ENCODE measurements at regions not wholly inside any gene's neighbourhood (a gene's known extent, or its start where the extent isn't known, plus 50 kb on each side); places are given as distances from the start of the nearest gene placed in this dataset.

GRCh38 chr13:84821261-84821660 is 939.0 kb upstream of the SLITRK1 start:
- H3K36me3 ChIP-seq (ENCODE audit: control insufficient read depth in 2 of 2, insufficient read depth in 2 of 2, low read length in 1 of 2), result no peaks in the 10 kb centered on the region
- TF ChIP-seq RFX5 (IDR thresholded peaks at IDR 0.05; ENCODE audit: low read depth, low read length) (no peak), ZNF384 (IDR thresholded peaks at IDR 0.05; ENCODE audit: borderline replicate concordance, low read depth, low read length) (no peak), ZBED1 (IDR thresholded peaks at IDR 0.05; ENCODE audit: borderline replicate concordance) (no peak), CHD2 (IDR thresholded peaks at IDR 0.05; ENCODE audit: borderline replicate concordance, low read depth, low read length) (no peak), ATF7 (IDR thresholded peaks at IDR 0.05; ENCODE audit: low read depth) (no peak), CEBPB (IDR thresholded peaks at IDR 0.05; ENCODE audit: borderline replicate concordance in 1 of 2, low read depth in 2 of 2, low read length in 2 of 2) (no peak), STAT3 (IDR thresholded peaks at IDR 0.05; ENCODE audit: low read depth, low read length) (no peak)
- no peak overlapping the region for H3K9ac ChIP-seq (ENCODE audit: control insufficient read depth, insufficient read depth, low read length)
- H3K4me1 ChIP-seq (ENCODE audit: control insufficient read depth, insufficient read depth, low read length), result no peaks in the 10 kb centered on the region
- intact Hi-C loops (cut with micrococcal nuclease; ENCODE audit: unreplicated experiment) (no loop called here), in situ Hi-C loops (cut with MboI) (no loop called here)
- H2AFZ ChIP-seq (ENCODE audit: control insufficient read depth, low read depth, low read length), result no peak overlapping the region
- 19% methylated on average over 3 of the region's 3 CpGs for WGBS (ENCODE audit: insufficient coverage, insufficient replicate concordance, low lambda C conversion rate, missing lambda C conversion rate)
- H3K9me3 ChIP-seq (replicated peaks; ENCODE audit: control insufficient read depth, insufficient read depth, low read length), result no peaks in the 10 kb centered on the region
- ChIA-PET SMC1A (ENCODE audit: uncharacterized antibody, unreplicated experiment) (no interaction called here), POLR2A (no interaction called here), CTCF (no interaction called here), RAD21 (ENCODE audit: unreplicated experiment) (no interaction called here)
- FAIRE-seq (no peak), ATAC-seq (no peak), DNase-seq (ENCODE audit: low read depth, low spot score) (no peak)
- H3K79me2 ChIP-seq (ENCODE audit: control insufficient read depth, insufficient read depth, low read length), result no peaks in the 10 kb centered on the region
- no peaks in the 10 kb centered on the region for H4K20me1 ChIP-seq (ENCODE audit: control insufficient read depth, insufficient read depth)
- H3K27ac ChIP-seq (ENCODE audit: control insufficient read depth, insufficient read depth), result no peak overlapping the region
- H3K4me2 ChIP-seq (ENCODE audit: control insufficient read depth, insufficient read depth), result no peak overlapping the region
- H3K4me3 ChIP-seq, result no peak overlapping the region
- H3K27me3 ChIP-seq (replicated peaks in 1 of 2; ENCODE audit: control insufficient read depth in 2 of 2, insufficient read depth in 2 of 2, low read length in 1 of 2), result no peaks in the 10 kb centered on the region
- BruUV-seq (replicated peaks), result no TSS peak

- Histone ChIP-seq H3K9ac (ENCODE audit: control insufficient read depth, insufficient read depth, low read length) (no peak overlapping the region), H3K4me2 (ENCODE audit: control insufficient read depth, insufficient read depth) (no peak overlapping the region), H4K20me1 (ENCODE audit: control insufficient read depth, insufficient read depth) (no peaks in the 10 kb centered on the region), H3K9me3 (replicated peaks; ENCODE audit: control insufficient read depth, insufficient read depth, low read length) (no peaks in the 10 kb centered on the region), H3K4me3 (no peak overlapping the region), H3K79me2 (ENCODE audit: control insufficient read depth, insufficient read depth, low read length) (no peaks in the 10 kb centered on the region), H3K27me3 (replicated peaks in 1 of 2; ENCODE audit: control insufficient read depth in 2 of 2, insufficient read depth in 2 of 2, low read length in 1 of 2) (no peaks in the 10 kb centered on the region), H3K27ac (ENCODE audit: control insufficient read depth, insufficient read depth) (no peak overlapping the region), H2AFZ (ENCODE audit: control insufficient read depth, low read depth, low read length) (no peak overlapping the region), H3K4me1 (ENCODE audit: control insufficient read depth, insufficient read depth, low read length) (no peaks in the 10 kb centered on the region), H3K36me3 (ENCODE audit: control insufficient read depth in 2 of 2, insufficient read depth in 2 of 2, low read length in 1 of 2) (no peaks in the 10 kb centered on the region)
- CTCF ChIA-PET, result no interaction called here
- ATAC-seq (no peak), DNase-seq (ENCODE audit: low read depth, low spot score) (no peak), FAIRE-seq (no peak)
- BruUV-seq (replicated peaks), result no TSS peak
- WGBS (ENCODE audit: insufficient coverage, insufficient replicate concordance, low lambda C conversion rate, missing lambda C conversion rate), result 12% methylated on average over 4 of the region's 4 CpGs
- in situ Hi-C loops (cut with MboI) (no loop called here), intact Hi-C loops (cut with micrococcal nuclease; ENCODE audit: unreplicated experiment) (no loop called here)
- POLR2A ChIA-PET, result no interaction called here
- SMC1A ChIA-PET (ENCODE audit: uncharacterized antibody, unreplicated experiment), result no interaction called here
- RAD21 ChIA-PET (ENCODE audit: unreplicated experiment), result no interaction called here
- TF ChIP-seq ZNF687 (IDR thresholded peaks at IDR 0.05) (no peak), EZH2 (IDR thresholded peaks at IDR 0.05; ENCODE audit: borderline replicate concordance, control insufficient read depth, low read depth, low read length) (no peak), ZBTB33 (IDR thresholded peaks at IDR 0.05) (no peak), RELA (IDR thresholded peaks at IDR 0.05; ENCODE audit: borderline replicate concordance, partially characterized antibody) (no peak), SRF (IDR thresholded peaks at IDR 0.05; ENCODE audit: low read depth in 2 of 2, low read length in 2 of 2) (no peak)
Measured at GRCh38 chr13:84816567-84817105, 934.4 kb upstream of the SLITRK1 start.
